ENCODE measurements at regions not wholly inside any gene's neighbourhood (a gene's known extent, or its start where the extent isn't known, plus 50 kb on each side); places are given as distances from the start of the nearest gene placed in this dataset.

GRCh38 chr12:17680220-17680619 is 409.8 kb downstream of the RERGL start:
- TF ChIP-seq NR1H2 (CRISPR knock-in tag; IDR thresholded peaks at IDR 0.05): no peak
- no peak for TF ChIP-seq CTCF (IDR thresholded peaks at IDR 0.05)
- no peak for TF ChIP-seq ZNF512 (CRISPR knock-in tag; IDR thresholded peaks at IDR 0.05; ENCODE audit: borderline replicate concordance)
- TF ChIP-seq NFE2L1 (CRISPR knock-in tag; IDR thresholded peaks at IDR 0.05): no peak
- TF ChIP-seq SP1 (CRISPR knock-in tag; conservative IDR thresholded peaks at IDR 0.05): no peak
